ENCODE measurements at regions not wholly inside any gene's neighbourhood (a gene's known extent, or its start where the extent isn't known, plus 50 kb on each side); places are given as distances from the start of the nearest gene placed in this dataset.

- TF ChIP-seq, protein P1, sequence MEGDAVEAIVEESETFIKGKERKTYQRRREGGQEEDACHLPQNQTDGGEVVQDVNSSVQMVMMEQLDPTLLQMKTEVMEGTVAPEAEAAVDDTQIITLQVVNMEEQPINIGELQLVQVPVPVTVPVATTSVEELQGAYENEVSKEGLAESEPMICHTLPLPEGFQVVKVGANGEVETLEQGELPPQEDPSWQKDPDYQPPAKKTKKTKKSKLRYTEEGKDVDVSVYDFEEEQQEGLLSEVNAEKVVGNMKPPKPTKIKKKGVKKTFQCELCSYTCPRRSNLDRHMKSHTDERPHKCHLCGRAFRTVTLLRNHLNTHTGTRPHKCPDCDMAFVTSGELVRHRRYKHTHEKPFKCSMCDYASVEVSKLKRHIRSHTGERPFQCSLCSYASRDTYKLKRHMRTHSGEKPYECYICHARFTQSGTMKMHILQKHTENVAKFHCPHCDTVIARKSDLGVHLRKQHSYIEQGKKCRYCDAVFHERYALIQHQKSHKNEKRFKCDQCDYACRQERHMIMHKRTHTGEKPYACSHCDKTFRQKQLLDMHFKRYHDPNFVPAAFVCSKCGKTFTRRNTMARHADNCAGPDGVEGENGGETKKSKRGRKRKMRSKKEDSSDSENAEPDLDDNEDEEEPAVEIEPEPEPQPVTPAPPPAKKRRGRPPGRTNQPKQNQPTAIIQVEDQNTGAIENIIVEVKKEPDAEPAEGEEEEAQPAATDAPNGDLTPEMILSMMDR (conservative IDR thresholded peaks at IDR 0.05; ENCODE audit: low read depth in 2 of 2) = no peak
- TF ChIP-seq CREB1 (CRISPR knock-in tag; IDR thresholded peaks at IDR 0.05; ENCODE audit: low read depth) (no peak), REST (IDR thresholded peaks at IDR 0.05; ENCODE audit: unreplicated experiment) (no peak), ZNF462 (CRISPR knock-in tag; IDR thresholded peaks at IDR 0.05) (no peak), EZH2 (IDR thresholded peaks at IDR 0.05; ENCODE audit: low read depth, unreplicated experiment) (no peak), EZH2phosphoT487 (IDR thresholded peaks at IDR 0.05; ENCODE audit: unreplicated experiment) (no peak), POLR2AphosphoS5 (IDR thresholded peaks at IDR 0.05; ENCODE audit: low read depth) (no peak)
These were observed 401.4 kb downstream of the TMEM161B start for GRCh38 chr5:87867281-87867680.

Data from GM23338 (cell line).